ENCODE measurements at regions not wholly inside any gene's neighbourhood (a gene's known extent, or its start where the extent isn't known, plus 50 kb on each side); places are given as distances from the start of the nearest gene placed in this dataset.

DNA sequence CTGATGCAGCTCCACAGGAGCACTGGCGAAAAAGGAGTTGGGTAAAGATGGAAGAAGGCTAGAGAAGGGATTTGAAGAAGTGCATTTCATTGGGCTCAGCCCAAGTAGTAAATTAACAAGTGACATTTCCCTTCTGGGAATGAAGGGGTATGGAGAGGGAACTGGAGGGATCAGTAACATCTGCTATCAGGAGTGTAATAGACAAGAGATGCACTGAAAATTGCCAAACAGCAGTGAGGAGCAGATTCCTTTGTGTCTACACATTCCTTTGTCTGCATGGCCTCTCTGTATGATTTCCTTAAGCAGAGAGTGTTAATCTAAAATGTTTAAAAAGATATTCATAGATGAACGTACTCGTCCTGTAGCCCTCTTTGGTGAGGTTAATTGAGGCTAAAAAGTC, 148.2 kb upstream of the FERD3L start:
- H3K27me3 ChIP-seq: no peaks in the 10 kb centered on the region
- H3K9me3 ChIP-seq: no peaks in the 10 kb centered on the region
- TF ChIP-seq POLR2AphosphoS5 (IDR thresholded peaks at IDR 0.05) (no peak), POLR2A (IDR thresholded peaks at IDR 0.05) (no peak), EP300 (IDR thresholded peaks at IDR 0.05) (no peak)
- TF ChIP-seq, protein P1, sequence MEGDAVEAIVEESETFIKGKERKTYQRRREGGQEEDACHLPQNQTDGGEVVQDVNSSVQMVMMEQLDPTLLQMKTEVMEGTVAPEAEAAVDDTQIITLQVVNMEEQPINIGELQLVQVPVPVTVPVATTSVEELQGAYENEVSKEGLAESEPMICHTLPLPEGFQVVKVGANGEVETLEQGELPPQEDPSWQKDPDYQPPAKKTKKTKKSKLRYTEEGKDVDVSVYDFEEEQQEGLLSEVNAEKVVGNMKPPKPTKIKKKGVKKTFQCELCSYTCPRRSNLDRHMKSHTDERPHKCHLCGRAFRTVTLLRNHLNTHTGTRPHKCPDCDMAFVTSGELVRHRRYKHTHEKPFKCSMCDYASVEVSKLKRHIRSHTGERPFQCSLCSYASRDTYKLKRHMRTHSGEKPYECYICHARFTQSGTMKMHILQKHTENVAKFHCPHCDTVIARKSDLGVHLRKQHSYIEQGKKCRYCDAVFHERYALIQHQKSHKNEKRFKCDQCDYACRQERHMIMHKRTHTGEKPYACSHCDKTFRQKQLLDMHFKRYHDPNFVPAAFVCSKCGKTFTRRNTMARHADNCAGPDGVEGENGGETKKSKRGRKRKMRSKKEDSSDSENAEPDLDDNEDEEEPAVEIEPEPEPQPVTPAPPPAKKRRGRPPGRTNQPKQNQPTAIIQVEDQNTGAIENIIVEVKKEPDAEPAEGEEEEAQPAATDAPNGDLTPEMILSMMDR (IDR thresholded peaks at IDR 0.05): no peak
- H3K27ac ChIP-seq: no peak overlapping the region
- no peak for ATAC-seq
- no peak overlapping the region for H3K4me3 ChIP-seq
- 81% methylated on average over 3 of the region's 3 CpGs; no CpG with 5 or more reads in 1 of the 2 donors for WGBS, 2 donors (ENCODE audit: low coverage in 1 of 2)
- H3K36me3 ChIP-seq: no peaks in the 10 kb centered on the region
- no peaks in the 10 kb centered on the region for H3K4me1 ChIP-seq

DNA sequence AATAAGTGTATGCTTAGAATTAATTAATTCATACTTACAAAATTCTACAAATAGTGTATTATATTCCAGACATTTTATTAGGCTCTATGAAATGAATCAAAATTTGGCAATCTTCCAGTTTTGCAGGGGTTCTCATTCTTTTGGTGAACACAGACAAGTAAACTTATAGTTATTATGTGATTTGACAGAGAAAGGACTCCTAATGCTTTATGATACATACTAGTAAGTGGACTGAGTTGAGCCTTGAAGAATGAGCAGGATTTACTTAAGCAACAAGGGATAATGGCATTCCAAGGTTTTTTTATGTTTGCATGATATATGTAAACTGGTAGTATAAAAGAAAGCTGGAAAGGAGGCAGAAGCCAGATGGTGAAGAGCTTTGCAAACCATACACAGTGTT, 145.7 kb upstream of the FERD3L start:
- no peak for ATAC-seq
- Histone ChIP-seq H3K4me1 (no peaks in the 10 kb centered on the region), H3K4me3 (no peak overlapping the region), H3K9me3 (no peaks in the 10 kb centered on the region), H3K36me3 (no peaks in the 10 kb centered on the region), H3K27ac (no peak overlapping the region), H3K27me3 (no peaks in the 10 kb centered on the region)
- TF ChIP-seq EP300 (IDR thresholded peaks at IDR 0.05): no peak
- TF ChIP-seq, protein P1 (IDR thresholded peaks at IDR 0.05): no peak
- no peak for TF ChIP-seq POLR2A (IDR thresholded peaks at IDR 0.05)
- no peak for TF ChIP-seq POLR2AphosphoS5 (IDR thresholded peaks at IDR 0.05)

DNA sequence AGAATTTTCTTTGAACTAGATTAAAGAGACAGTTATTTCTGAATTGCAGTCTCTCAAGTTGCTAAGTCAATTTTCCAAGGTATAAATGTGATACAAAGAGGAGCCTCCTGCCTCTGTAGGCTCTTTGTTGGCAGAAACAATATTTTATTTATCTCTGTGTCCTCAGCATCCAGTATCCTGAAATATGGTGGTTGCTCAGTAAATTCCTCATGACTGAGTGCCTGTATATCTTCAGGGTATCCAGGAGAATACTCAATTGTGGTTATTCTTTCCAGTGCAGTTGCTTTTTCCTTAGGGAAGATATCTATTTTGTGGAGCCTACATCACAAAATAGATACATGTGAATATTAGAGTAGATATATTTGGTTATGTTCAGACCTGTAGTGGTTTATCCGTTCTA, 144.8 kb upstream of the FERD3L start:
- Histone ChIP-seq H3K36me3 (no peaks in the 10 kb centered on the region), H3K4me1 (no peaks in the 10 kb centered on the region), H3K27me3 (no peaks in the 10 kb centered on the region), H3K9me3 (no peaks in the 10 kb centered on the region), H3K27ac (no peak overlapping the region), H3K4me3 (no peak overlapping the region)
- 93 to 100% methylated on average over 1 of the region's 1 CpG for WGBS, 2 donors (ENCODE audit: low coverage in 1 of 2)
- ATAC-seq: no peak
- TF ChIP-seq POLR2A (IDR thresholded peaks at IDR 0.05) (no peak), EP300 (IDR thresholded peaks at IDR 0.05) (no peak), POLR2AphosphoS5 (IDR thresholded peaks at IDR 0.05) (no peak)
- TF ChIP-seq, protein P1 (IDR thresholded peaks at IDR 0.05): no peak

DNA sequence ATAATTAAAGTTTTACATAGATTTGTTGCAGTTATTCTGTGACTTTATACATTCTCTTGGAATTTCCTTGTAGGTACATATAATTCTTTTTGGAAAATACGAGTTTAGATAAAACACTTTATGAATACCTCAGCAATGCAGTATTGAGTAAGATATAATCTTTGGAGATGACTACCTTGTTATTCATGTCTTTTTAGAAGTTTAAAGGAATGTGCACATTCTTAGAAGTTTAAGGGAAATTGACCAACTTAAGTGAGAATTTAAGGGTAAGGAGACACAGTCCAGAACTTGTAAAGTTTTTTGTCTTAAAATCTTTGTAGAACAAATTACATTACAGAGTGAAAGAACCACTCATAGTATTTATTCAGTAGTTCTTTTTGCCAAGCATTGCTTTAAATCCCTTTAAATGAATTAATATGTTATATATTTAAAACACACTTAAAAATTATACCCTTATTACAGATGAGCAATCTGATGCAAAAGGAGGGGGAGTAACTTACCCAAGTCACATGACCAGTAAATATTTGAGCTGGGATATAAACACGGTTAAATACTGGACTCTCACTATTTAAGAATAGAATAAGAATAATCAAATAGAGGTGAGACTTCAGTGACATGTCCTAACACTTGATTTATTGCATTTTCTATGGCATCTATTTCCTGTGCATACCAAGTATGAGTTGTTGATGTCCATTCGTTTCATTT, 139.5 kb upstream of the FERD3L start:
- 38 to 46% methylated on average over 3 of the region's 3 CpGs for WGBS, 2 donors (ENCODE audit: low coverage in 1 of 2)
- TF ChIP-seq EP300 (IDR thresholded peaks at IDR 0.05) (no peak), POLR2AphosphoS5 (IDR thresholded peaks at IDR 0.05) (no peak), POLR2A (IDR thresholded peaks at IDR 0.05) (no peak)
- TF ChIP-seq, protein P1 (IDR thresholded peaks at IDR 0.05): no peak
- no peak overlapping the region for H3K4me3 ChIP-seq
- no peaks in the 10 kb centered on the region for H3K4me1 ChIP-seq
- no peak for ATAC-seq
- no peak overlapping the region for H3K27ac ChIP-seq
- no peaks in the 10 kb centered on the region for H3K9me3 ChIP-seq
- H3K36me3 ChIP-seq: no peaks in the 10 kb centered on the region
- no peaks in the 10 kb centered on the region for H3K27me3 ChIP-seq

DNA sequence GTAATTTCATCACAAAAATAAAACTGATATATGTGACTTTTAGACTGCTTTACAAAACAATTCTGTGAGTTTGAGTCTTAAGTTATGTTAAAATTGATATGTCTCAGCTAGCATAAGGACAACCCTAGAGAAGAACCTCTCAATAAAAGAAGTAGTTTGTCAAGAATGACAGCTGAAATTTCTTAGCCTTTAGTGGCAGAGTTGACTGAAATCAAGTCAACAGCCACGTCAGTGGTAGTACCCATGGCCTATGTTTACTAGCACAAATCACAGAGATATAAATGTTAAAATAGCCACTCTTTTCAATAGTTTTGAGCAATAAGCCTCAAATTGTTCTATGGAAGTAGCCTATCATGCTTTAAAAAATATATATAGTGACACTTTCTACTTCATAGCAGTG, 138.9 kb upstream of the FERD3L start:
- no peak for ATAC-seq
- WGBS, 2 donors (ENCODE audit: low coverage in 1 of 2): 46 to 53% methylated on average over 1 of the region's 1 CpG

More for the DNA sequence above, 138.9 kb upstream of the FERD3L start:
- H3K27me3 ChIP-seq: no peaks in the 10 kb centered on the region
- no peak overlapping the region for H3K27ac ChIP-seq
- no peaks in the 10 kb centered on the region for H3K36me3 ChIP-seq
- H3K4me1 ChIP-seq: no peaks in the 10 kb centered on the region
- no peak overlapping the region for H3K4me3 ChIP-seq
- no peaks in the 10 kb centered on the region for H3K9me3 ChIP-seq
- TF ChIP-seq POLR2AphosphoS5 (IDR thresholded peaks at IDR 0.05): no peak
- no peak for TF ChIP-seq POLR2A (IDR thresholded peaks at IDR 0.05)
- TF ChIP-seq, protein P1 (IDR thresholded peaks at IDR 0.05): no peak
- no peak for TF ChIP-seq EP300 (IDR thresholded peaks at IDR 0.05)

All from gastroesophageal sphincter (tissue), 4 donors.